ENCODE measurements at regions not wholly inside any gene's neighbourhood (a gene's known extent, or its start where the extent isn't known, plus 50 kb on each side); places are given as distances from the start of the nearest gene placed in this dataset.
A peak's percentile ranks its signal among the peaks of the same experiment; 100 is the strongest.
"Not testable (repeated sequence)": the region's sequence is repeated elsewhere in the genome, so short reads cannot be mapped to it uniquely, and the experiment has no call there.

DNA sequence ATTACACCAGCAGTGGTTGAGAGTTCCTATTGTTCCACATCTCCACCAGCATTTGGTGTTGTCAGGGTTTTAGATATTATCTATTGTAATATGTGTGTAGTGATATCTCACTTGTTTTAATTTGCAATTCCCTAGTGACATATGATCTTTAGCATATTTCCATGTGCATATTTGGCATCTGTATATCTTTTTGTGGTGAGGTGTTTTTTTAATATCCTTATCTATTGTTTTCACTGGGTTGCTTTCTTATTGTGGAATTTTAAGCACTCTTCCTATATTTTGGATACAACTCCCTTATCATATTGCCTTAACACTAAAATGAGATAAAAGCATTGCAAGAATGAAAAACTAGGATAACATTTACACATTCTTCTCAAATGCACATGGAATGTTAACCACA is 453.9 kb upstream of the FSIP2 start:
- intact Hi-C loops (cut with DNase I) = no loop called here
- Histone ChIP-seq H3K27ac (no peak overlapping the region), H3K4me3 (no peak overlapping the region), H3K4me1 (no peaks in the 10 kb centered on the region), H3K27me3 (no peaks in the 10 kb centered on the region), H3K9me3 (no peaks in the 10 kb centered on the region), H3K36me3 (replicated peaks in 1 of 2; ENCODE audit: insufficient read depth in 1 of 2, low read depth in 2 of 2) (no peaks in the 10 kb centered on the region)
- TF ChIP-seq, protein P1, sequence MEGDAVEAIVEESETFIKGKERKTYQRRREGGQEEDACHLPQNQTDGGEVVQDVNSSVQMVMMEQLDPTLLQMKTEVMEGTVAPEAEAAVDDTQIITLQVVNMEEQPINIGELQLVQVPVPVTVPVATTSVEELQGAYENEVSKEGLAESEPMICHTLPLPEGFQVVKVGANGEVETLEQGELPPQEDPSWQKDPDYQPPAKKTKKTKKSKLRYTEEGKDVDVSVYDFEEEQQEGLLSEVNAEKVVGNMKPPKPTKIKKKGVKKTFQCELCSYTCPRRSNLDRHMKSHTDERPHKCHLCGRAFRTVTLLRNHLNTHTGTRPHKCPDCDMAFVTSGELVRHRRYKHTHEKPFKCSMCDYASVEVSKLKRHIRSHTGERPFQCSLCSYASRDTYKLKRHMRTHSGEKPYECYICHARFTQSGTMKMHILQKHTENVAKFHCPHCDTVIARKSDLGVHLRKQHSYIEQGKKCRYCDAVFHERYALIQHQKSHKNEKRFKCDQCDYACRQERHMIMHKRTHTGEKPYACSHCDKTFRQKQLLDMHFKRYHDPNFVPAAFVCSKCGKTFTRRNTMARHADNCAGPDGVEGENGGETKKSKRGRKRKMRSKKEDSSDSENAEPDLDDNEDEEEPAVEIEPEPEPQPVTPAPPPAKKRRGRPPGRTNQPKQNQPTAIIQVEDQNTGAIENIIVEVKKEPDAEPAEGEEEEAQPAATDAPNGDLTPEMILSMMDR (IDR thresholded peaks at IDR 0.05) = no peak
- no peak for TF ChIP-seq POLR2A (IDR thresholded peaks at IDR 0.05)
- no peak for ATAC-seq
- DNase-seq = no peak

- ATAC-seq; H3K27ac ChIP-seq; H3K4me1 ChIP-seq; H3K9me3 ChIP-seq; H3K27me3 ChIP-seq; H3K4me3 ChIP-seq; H3K36me3 ChIP-seq (replicated peaks in 1 of 2; ENCODE audit: insufficient read depth in 1 of 2, low read depth in 2 of 2): not testable (repeated sequence)
- peak; percentile 22 to 75 (median 42) for DNase-seq
- WGBS, 2 donors = 55 to 62% methylated on average over 6 of the region's 6 CpGs
- intact Hi-C loops (cut with DNase I) = loop anchor here (10.0 kb wide), 1 partner anchor 965 kb away; no protein-coding TSS in a partner anchor
These were observed 448.6 kb upstream of the FSIP2 start for GRCh38 chr2:185290012-185290411.

- Histone ChIP-seq H3K9me3 (no peaks in the 10 kb centered on the region), H3K27ac (no peak overlapping the region), H3K36me3 (replicated peaks in 1 of 2; ENCODE audit: insufficient read depth in 1 of 2, low read depth in 2 of 2) (no peaks in the 10 kb centered on the region), H3K4me1 (no peaks in the 10 kb centered on the region), H3K4me3 (no peak overlapping the region), H3K27me3 (no peaks in the 10 kb centered on the region)
- DNase-seq (peak; percentile 73 to 84 (median 79)), ATAC-seq (peak; percentile 88)
- 44 to 53% methylated on average over 7 of the region's 7 CpGs for WGBS, 2 donors
- intact Hi-C loops (cut with DNase I) = loop anchor here (10.0 kb wide), 1 partner anchor 964 kb away; no protein-coding TSS in a partner anchor
- TF ChIP-seq POLR2A (IDR thresholded peaks at IDR 0.05) = no peak
- TF ChIP-seq, protein P1 (IDR thresholded peaks at IDR 0.05) = peak; percentile 47 to 82 (median 75)
These were observed 447.5 kb upstream of the FSIP2 start for GRCh38 chr2:185291035-185291647.

DNA sequence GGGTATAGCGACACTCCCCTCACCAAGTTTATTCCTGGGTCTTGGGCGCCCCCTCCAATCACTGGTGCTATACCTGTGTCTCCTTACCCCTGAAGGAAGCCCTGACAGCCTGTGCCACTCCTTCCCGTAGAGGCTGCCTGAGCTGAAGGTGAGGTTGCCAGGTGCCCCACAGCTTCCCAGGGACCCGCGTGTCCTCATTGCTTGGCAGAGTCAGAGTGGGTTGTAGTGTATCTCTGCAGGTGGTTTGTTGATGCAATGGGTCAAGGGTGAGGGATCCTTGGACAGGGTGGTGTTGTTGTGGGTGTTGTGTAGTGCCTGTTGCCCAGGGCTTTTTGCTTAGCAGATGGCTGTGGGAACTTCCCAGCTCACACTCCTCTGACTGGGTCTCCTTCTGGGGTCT is 438.7 kb upstream of the FSIP2 start:
- Histone ChIP-seq H3K4me3 (no peak overlapping the region), H3K4me1 (no peaks in the 10 kb centered on the region), H3K27me3 (no peaks in the 10 kb centered on the region), H3K9me3 (no peaks in the 10 kb centered on the region), H3K27ac (no peak overlapping the region), H3K36me3 (replicated peaks in 1 of 2; ENCODE audit: insufficient read depth in 1 of 2, low read depth in 2 of 2) (no peaks in the 10 kb centered on the region)
- WGBS, 2 donors = 78 to 92% methylated on average over 4 to 5 of the region's 5 CpGs
- no peak for ATAC-seq
- TF ChIP-seq, protein P1 (IDR thresholded peaks at IDR 0.05) = no peak
- no peak for TF ChIP-seq POLR2A (IDR thresholded peaks at IDR 0.05)
- DNase-seq = no peak
- intact Hi-C loops (cut with DNase I) = loop anchor here (10.0 kb wide), 1 partner anchor 955 kb away; no protein-coding TSS in a partner anchor

DNA sequence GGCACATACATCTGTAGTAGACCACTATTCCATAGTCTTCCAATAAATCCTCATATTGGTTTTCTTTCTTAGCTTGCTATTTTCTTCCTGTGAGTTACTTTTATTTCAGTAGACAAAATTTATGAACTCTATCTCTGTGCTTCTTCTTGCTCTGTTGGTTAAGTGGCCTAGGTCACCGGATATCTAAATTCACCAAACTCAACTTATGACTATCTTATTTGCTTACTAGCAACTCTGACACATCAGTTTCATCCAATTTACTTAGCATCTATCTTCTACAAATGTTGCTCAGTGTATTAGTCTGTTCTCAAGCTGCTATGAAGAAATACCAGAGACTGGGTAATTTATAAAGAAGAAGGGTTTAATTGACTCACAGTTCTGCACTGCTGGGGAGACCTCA is 432.5 kb upstream of the FSIP2 start:
- DNase-seq = no peak
- 70 to 78% methylated on average over 1 of the region's 1 CpG for whole genome bisulfite sequencing, 2 donors
- Histone ChIP-seq H3K27ac (no peak overlapping the region), H3K4me1 (no peaks in the 10 kb centered on the region), H3K4me3 (no peak overlapping the region), H3K27me3 (no peaks in the 10 kb centered on the region), H3K36me3 (replicated peaks in 1 of 2; ENCODE audit: insufficient read depth in 1 of 2, low read depth in 2 of 2) (no peaks in the 10 kb centered on the region), H3K9me3 (no peaks in the 10 kb centered on the region)
- TF ChIP-seq POLR2A (IDR thresholded peaks at IDR 0.05) = no peak
- TF ChIP-seq, protein P1 (IDR thresholded peaks at IDR 0.05) = no peak
- no peak for ATAC-seq
- intact Hi-C loops (cut with DNase I) = no loop called here

Measured in body of pancreas (tissue), 4 donors.